GM12878 (cell line): ENCODE measurements at regions not wholly inside any gene's neighbourhood (a gene's known extent, or its start where the extent isn't known, plus 50 kb on each side); places are given as distances from the start of the nearest gene placed in this dataset.

Experiments used
- ASH2L ChIP-seq: fragments of 300-600, 200-600 bp; sonication (generic); IDR thresholded peaks from 2 replicates; pipeline ENCODE4 v1.6.1; 2017; ENCODE audit warnings: low read depth, mild to moderate bottlenecking, borderline replicate concordance
- EP300 ChIP-seq, 2 experiments: fragments of 150-350 bp in 1 of 2; IDR thresholded peaks; 2 replicates each; pipeline ENCODE4 v1.6.1; 2011 to 2012; ENCODE audit warnings: low read depth in 2 of 2, low read length in 2 of 2, borderline replicate concordance in 1 of 2, improper control_type of control experiment in 1 of 2, inconsistent platforms in 1 of 2; ENCODE audit not compliant: control insufficient read depth in 1 of 2
- ETV6 ChIP-seq, 2 experiments: fragments of 450-650 bp in 1 of 2; IDR thresholded peaks in 1 of 2; conservative IDR thresholded peaks in 1 of 2; 2 replicates each; pipeline ENCODE4 v1.6.1; 2014; ENCODE audit warnings: antibody characterized with exemption in 1 of 2, borderline replicate concordance in 1 of 2, low read depth in 1 of 2, mild to moderate bottlenecking in 1 of 2, moderate library complexity in 1 of 2
- RAD21 ChIP-seq: IDR thresholded peaks from 2 replicates; pipeline ENCODE4 v1.6.1; 2011; ENCODE audit warnings: mild to moderate bottlenecking, low read depth, low read length, moderate library complexity; ENCODE audit not compliant: insufficient read depth
- SREBF2 ChIP-seq: IDR thresholded peaks from 2 replicates; pipeline ENCODE4 v1.6.1; 2012; ENCODE audit warnings: mild to moderate bottlenecking, low read length
- TF ChIP-seq, protein P1 (sequence below): fragments of 450-650 bp; IDR thresholded peaks from 2 replicates; pipeline ENCODE4 v1.6.1; 2017; ENCODE audit warnings: mild to moderate bottlenecking, moderate library complexity
- TF ChIP-seq, protein P2 (sequence below): fragments of 450-650 bp; formaldehyde crosslinking; IDR thresholded peaks from 2 replicates; pipeline ENCODE4 v1.4.0; 2022; ENCODE audit warnings: mild to moderate bottlenecking, moderate library complexity

DNA sequence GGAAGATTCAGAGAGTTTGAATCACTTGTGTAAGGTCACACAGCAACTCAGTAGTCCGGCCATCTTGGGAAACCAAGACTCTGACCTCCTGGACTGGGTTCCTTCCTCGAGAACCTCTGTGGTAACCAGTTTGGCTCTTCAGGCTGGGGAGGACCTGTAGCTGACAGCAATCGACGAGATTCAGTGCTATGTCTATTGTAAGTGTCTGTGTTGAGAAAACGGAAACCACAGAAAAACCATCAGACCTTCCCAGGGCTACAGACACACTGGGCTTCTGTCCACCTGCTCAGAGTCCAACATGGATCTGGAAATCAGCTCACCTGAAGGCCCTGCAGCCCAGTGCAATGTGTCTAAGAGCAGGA is 403.7 kb downstream of the RPS24 start (continued):
- TF ChIP-seq, protein P1, sequence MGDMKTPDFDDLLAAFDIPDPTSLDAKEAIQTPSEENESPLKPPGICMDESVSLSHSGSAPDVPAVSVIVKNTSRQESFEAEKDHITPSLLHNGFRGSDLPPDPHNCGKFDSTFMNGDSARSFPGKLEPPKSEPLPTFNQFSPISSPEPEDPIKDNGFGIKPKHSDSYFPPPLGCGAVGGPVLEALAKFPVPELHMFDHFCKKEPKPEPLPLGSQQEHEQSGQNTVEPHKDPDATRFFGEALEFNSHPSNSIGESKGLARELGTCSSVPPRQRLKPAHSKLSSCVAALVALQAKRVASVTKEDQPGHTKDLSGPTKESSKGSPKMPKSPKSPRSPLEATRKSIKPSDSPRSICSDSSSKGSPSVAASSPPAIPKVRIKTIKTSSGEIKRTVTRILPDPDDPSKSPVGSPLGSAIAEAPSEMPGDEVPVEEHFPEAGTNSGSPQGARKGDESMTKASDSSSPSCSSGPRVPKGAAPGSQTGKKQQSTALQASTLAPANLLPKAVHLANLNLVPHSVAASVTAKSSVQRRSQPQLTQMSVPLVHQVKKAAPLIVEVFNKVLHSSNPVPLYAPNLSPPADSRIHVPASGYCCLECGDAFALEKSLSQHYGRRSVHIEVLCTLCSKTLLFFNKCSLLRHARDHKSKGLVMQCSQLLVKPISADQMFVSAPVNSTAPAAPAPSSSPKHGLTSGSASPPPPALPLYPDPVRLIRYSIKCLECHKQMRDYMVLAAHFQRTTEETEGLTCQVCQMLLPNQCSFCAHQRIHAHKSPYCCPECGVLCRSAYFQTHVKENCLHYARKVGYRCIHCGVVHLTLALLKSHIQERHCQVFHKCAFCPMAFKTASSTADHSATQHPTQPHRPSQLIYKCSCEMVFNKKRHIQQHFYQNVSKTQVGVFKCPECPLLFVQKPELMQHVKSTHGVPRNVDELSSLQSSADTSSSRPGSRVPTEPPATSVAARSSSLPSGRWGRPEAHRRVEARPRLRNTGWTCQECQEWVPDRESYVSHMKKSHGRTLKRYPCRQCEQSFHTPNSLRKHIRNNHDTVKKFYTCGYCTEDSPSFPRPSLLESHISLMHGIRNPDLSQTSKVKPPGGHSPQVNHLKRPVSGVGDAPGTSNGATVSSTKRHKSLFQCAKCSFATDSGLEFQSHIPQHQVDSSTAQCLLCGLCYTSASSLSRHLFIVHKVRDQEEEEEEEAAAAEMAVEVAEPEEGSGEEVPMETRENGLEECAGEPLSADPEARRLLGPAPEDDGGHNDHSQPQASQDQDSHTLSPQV, result no peak
- TF ChIP-seq ASH2L (no peak), RAD21 (no peak), ETV6 (conservative IDR thresholded peaks at IDR 0.05 in 1 of 2, IDR thresholded peaks at IDR 0.05 in 1 of 2; ENCODE audit: borderline replicate concordance in 1 of 2, low read depth in 1 of 2) (no peak), SREBF2 (no peak), EP300 (IDR thresholded peaks at IDR 0.05; ENCODE audit: borderline replicate concordance in 1 of 2, control insufficient read depth in 1 of 2, low read depth in 2 of 2, low read length in 2 of 2) (no peak)
- TF ChIP-seq, protein P2, sequence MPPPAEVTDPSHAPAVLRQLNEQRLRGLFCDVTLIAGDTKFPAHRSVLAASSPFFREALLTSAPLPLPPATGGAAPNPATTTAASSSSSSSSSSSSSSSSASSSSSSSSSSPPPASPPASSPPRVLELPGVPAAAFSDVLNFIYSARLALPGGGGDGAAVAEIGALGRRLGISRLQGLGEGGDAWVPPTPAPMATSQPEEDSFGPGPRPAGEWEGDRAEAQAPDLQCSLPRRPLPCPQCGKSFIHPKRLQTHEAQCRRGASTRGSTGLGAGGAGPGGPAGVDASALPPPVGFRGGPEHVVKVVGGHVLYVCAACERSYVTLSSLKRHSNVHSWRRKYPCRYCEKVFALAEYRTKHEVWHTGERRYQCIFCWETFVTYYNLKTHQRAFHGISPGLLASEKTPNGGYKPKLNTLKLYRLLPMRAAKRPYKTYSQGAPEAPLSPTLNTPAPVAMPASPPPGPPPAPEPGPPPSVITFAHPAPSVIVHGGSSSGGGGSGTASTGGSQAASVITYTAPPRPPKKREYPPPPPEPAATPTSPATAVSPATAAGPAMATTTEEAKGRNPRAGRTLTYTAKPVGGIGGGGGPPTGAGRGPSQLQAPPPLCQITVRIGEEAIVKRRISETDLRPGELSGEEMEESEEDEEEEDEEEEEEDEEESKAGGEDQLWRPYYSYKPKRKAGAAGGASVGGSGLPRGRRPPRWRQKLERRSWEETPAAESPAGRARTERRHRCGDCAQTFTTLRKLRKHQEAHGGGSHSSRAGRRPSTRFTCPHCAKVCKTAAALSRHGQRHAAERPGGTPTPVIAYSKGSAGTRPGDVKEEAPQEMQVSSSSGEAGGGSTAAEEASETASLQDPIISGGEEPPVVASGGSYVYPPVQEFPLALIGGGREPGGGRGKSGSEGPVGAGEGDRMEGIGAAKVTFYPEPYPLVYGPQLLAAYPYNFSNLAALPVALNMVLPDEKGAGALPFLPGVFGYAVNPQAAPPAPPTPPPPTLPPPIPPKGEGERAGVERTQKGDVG (CRISPR knock-in tag), result no peak
